Loucy (cell line): ENCODE measurements at regions not wholly inside any gene's neighbourhood (a gene's known extent, or its start where the extent isn't known, plus 50 kb on each side); places are given as distances from the start of the nearest gene placed in this dataset.

ENCODE experiments used
- CTCF ChIP-seq: fragments of 200-600 bp; sonication (generic); conservative IDR thresholded peaks from 2 replicates; pipeline ENCODE4 v1.5.1; 2014; ENCODE audit warnings: mild to moderate bottlenecking, antibody characterized with exemption, low read length
- EZH2phosphoT487 ChIP-seq: fragments of 200-600 bp; IDR thresholded peaks from 2 replicates; pipeline ENCODE4 v1.6.1; 2018; ENCODE audit warnings: antibody characterized with exemption, mild to moderate bottlenecking, moderate library complexity, borderline replicate concordance

GRCh38 chr6:132060591-132060990 is 109.4 kb upstream of the CCN2 start:
- TF ChIP-seq EZH2phosphoT487 (no peak), CTCF (no peak)
